Spinal cord (tissue), 9 donors: ENCODE measurements at regions not wholly inside any gene's neighbourhood (a gene's known extent, or its start where the extent isn't known, plus 50 kb on each side); places are given as distances from the start of the nearest gene placed in this dataset.

ENCODE experiments used
- DNase-seq, 6 donors: peaks; one replicate each; pipeline versions ENCODE4 v3.0.0 to v3.0.0-alpha.2; 2013 to 2015; ENCODE audit warnings: low spot score in 6 of 6, low read depth in 4 of 6
- H3K27ac ChIP-seq: one replicate; pipeline ENCODE4 v1.5.1; 2013; ENCODE audit warnings: low read depth, low read length, control low read depth
- H3K27me3 ChIP-seq: one replicate; pipeline ENCODE4 v1.6.1; 2013; ENCODE audit warnings: low read length; ENCODE audit not compliant: control insufficient read depth, insufficient read depth
- H3K36me3 ChIP-seq: one replicate; pipeline ENCODE4 v1.6.1; 2013; ENCODE audit warnings: low read length; ENCODE audit not compliant: control insufficient read depth, insufficient read depth
- H3K4me1 ChIP-seq: one replicate; pipeline ENCODE4 v1.6.1; 2013; ENCODE audit warnings: low read length; ENCODE audit not compliant: control insufficient read depth, insufficient read depth
- H3K4me3 ChIP-seq: one replicate; pipeline ENCODE4 v1.5.1; 2013; ENCODE audit warnings: low read depth, low read length, control low read depth
- H3K9me3 ChIP-seq: one replicate; pipeline ENCODE4 v1.6.1; 2013; ENCODE audit warnings: low read length; ENCODE audit not compliant: control insufficient read depth, insufficient read depth
- WGBS: methylation state at CpG from one replicate; pipeline ENCODE4 v1.1.5; 2013; ENCODE audit warnings: missing lambda C conversion rate; ENCODE audit not compliant: insufficient coverage; 5-methylcytosine and 5-hydroxymethylcytosine counted together
- donor health status: healthy.

- DNase-seq, result no peak
- Histone ChIP-seq H3K27me3 (no peaks in the 10 kb centered on the region), H3K36me3 (no peaks in the 10 kb centered on the region), H3K4me3 (no peak overlapping the region), H3K9me3 (peaks cover 3% of the 10 kb centered on the region), H3K4me1 (no peaks in the 10 kb centered on the region), H3K27ac (no peak overlapping the region)
- WGBS, result 100% methylated on average over 1 of the region's 1 CpG
These were observed 181.4 kb upstream of the PDE5A start for GRCh38 chr4:119810001-119810400.

GRCh38 chr4:119804404-119804803 lies 175.8 kb upstream of the PDE5A start:
- Histone ChIP-seq H3K27me3 (no peaks in the 10 kb centered on the region), H3K36me3 (no peaks in the 10 kb centered on the region), H3K27ac (no peak overlapping the region), H3K9me3 (peaks cover 3% of the 10 kb centered on the region), H3K4me3 (no peak overlapping the region), H3K4me1 (no peaks in the 10 kb centered on the region)
- WGBS, result no CpG with 5 or more reads among the region's 1 CpG
- DNase-seq, result no peak

- 93% methylated on average over 2 of the region's 2 CpGs for whole genome bisulfite sequencing
- DNase-seq, result no peak
- H3K4me3 ChIP-seq, result no peak overlapping the region
- no peaks in the 10 kb centered on the region for H3K4me1 ChIP-seq
- no peaks in the 10 kb centered on the region for H3K36me3 ChIP-seq
- no peak overlapping the region for H3K27ac ChIP-seq
- no peaks in the 10 kb centered on the region for H3K9me3 ChIP-seq
- H3K27me3 ChIP-seq, result no peaks in the 10 kb centered on the region
These were observed 168.8 kb upstream of the PDE5A start for GRCh38 chr4:119797238-119797894.

GRCh38 chr4:119795986-119796578 lies 167.5 kb upstream of the PDE5A start:
- H3K4me3 ChIP-seq, result no peak overlapping the region
- H3K27me3 ChIP-seq, result no peaks in the 10 kb centered on the region
- no peaks in the 10 kb centered on the region for H3K4me1 ChIP-seq
- no peaks in the 10 kb centered on the region for H3K36me3 ChIP-seq
- H3K27ac ChIP-seq, result no peak overlapping the region
- no peak for DNase-seq
- no peaks in the 10 kb centered on the region for H3K9me3 ChIP-seq
- WGBS, result 60% methylated on average over 1 of the region's 3 CpGs

GRCh38 chr4:119794681-119795080 lies 166.1 kb upstream of the PDE5A start:
- no peaks in the 10 kb centered on the region for H3K36me3 ChIP-seq
- H3K27ac ChIP-seq, result no peak overlapping the region
- 83% methylated on average over 1 of the region's 4 CpGs for WGBS
- H3K4me3 ChIP-seq, result no peak overlapping the region
- no peaks in the 10 kb centered on the region for H3K9me3 ChIP-seq
- no peaks in the 10 kb centered on the region for H3K27me3 ChIP-seq
- H3K4me1 ChIP-seq, result no peaks in the 10 kb centered on the region
- DNase-seq, result no peak

DNA sequence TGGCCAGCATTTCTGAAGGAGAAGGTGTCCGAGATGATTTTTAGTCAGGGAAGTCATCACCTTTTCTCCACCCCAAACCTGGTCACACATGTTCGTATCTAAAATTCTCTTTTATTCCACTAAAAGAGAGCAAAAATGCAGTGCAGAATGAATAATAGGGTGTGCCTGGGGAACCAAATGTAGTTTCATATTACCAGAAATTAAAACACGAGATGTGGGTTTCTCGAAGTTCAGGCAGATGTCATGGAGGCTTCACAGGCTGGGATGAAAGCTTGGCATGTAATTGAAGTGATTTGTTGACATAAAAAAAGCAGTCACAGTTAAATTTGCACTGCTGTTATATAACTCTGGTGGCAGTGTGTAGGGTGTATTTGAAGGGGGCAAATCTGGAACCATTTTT lies 165.5 kb upstream of the PDE5A start:
- Histone ChIP-seq H3K27me3 (no peaks in the 10 kb centered on the region), H3K36me3 (no peaks in the 10 kb centered on the region), H3K4me1 (no peaks in the 10 kb centered on the region), H3K9me3 (no peaks in the 10 kb centered on the region), H3K27ac (no peak overlapping the region), H3K4me3 (no peak overlapping the region)
- 92% methylated on average over 2 of the region's 4 CpGs for WGBS
- no peak for DNase-seq

DNA sequence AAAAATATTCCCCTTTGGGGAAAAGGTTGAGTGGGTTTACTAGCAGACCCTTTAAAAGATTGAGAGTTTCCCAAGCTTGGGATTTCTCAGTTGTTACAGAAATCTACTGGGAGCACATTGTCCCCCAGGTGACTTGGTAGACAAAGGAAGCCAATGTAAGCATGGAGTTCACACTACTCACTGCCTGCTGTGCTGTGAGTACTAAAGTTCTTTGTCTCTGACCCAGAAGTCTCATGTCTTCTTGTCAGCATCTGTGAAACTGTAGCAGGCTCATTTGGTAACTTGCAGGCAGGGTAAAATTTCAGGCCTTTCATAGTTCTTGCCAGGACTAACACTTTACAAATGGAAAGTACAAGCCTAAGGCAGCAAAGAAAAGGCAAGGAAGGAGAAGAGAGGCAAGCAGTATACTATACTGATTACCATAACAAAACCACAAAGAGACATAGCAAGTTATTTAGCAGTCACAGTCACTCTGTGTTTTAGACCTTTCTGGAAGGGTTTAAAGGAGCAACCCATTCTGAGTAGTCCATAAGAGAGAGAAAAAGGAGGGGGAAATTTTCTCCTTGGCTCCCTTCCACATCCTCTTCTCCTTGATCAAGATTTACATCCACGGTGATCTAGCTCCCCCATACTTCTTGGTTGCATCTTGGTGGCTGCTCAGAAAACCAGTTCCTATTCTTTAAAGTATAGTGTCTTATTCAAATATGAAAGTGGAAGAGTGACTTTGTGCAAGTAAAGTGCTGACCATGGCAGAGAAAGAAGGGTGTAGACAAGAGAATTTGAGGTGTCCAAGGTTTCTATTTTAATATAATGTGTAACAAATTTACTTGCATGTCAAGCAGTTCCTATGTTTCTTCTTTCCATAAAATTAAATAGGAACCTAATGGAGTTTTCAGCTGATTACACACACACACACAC lies 160.0 kb upstream of the PDE5A start:
- no peak for DNase-seq
- Histone ChIP-seq H3K4me3 (no peak overlapping the region), H3K27me3 (no peaks in the 10 kb centered on the region), H3K9me3 (no peaks in the 10 kb centered on the region), H3K4me1 (no peaks in the 10 kb centered on the region), H3K27ac (no peak overlapping the region), H3K36me3 (no peaks in the 10 kb centered on the region)
- no CpG with 5 or more reads among the region's 1 CpG for WGBS

- Histone ChIP-seq H3K4me1 (no peaks in the 10 kb centered on the region), H3K27ac (no peak overlapping the region), H3K9me3 (no peaks in the 10 kb centered on the region), H3K36me3 (no peaks in the 10 kb centered on the region), H3K27me3 (no peaks in the 10 kb centered on the region), H3K4me3 (no peak overlapping the region)
- DNase-seq, result no peak
These were observed 157.4 kb upstream of the PDE5A start for GRCh38 chr4:119785963-119786362.

GRCh38 chr4:119783189-119783983 lies 154.8 kb upstream of the PDE5A start:
- no peak overlapping the region for H3K27ac ChIP-seq
- H3K4me3 ChIP-seq, result no peak overlapping the region
- WGBS, result 95% methylated on average over 4 of the region's 4 CpGs
- H3K9me3 ChIP-seq, result no peaks in the 10 kb centered on the region
- no peak for DNase-seq
- no peaks in the 10 kb centered on the region for H3K27me3 ChIP-seq
- no peaks in the 10 kb centered on the region for H3K36me3 ChIP-seq
- no peaks in the 10 kb centered on the region for H3K4me1 ChIP-seq
